ENCODE measurements at regions not wholly inside any gene's neighbourhood (a gene's known extent, or its start where the extent isn't known, plus 50 kb on each side); places are given as distances from the start of the nearest gene placed in this dataset.

DNA sequence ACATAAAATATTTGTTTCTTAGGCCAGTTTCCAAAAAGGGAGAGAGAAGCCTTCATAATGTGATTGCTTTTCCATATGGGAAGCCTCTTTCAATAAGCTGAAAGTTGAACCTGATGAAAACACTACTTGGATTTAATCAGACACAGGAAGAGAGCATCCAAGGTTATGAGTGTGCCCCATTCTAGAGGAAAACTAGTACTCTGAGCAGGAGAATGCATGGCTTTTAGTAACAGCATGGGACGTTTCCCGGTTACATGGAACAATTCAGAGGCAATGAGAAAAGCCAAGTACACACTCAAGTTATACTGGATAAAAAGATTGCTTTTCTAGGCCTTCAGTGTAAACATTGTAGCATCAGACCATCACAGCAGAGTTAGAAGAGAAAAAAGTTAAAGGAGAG is 315.8 kb downstream of the ZNF516 start:
- no peak for DNase-seq

GRCh38 chr18:76177160-76177559 is 317.9 kb downstream of the ZNF516 start:
- no peak for DNase-seq

DNA sequence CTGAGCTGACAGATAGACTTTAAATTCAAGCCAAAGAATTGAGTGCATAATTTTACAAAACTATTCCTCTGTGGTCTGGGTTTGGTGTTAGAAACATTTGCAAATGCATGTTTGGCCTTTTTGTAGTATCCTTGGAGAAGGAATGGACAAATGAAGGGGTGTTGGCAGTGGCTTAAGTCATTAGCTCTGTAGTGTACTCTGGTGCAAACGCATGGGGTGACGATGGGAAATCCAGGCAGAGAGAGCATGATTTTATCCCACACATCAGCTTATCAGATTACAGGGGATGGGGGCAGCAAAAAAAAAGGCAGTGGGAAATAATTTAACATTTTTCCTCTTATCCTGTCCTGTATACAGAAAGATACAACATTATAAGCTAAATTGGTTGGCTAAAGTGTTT is 320.6 kb downstream of the ZNF516 start:
- DNase-seq: no peak

- no peak for DNase-seq
These were observed 325.3 kb downstream of the ZNF516 start for GRCh38 chr18:76169733-76170132.

- no peak for DNase-seq
These were observed 327.0 kb downstream of the ZNF516 start for GRCh38 chr18:76167845-76168621.

DNA sequence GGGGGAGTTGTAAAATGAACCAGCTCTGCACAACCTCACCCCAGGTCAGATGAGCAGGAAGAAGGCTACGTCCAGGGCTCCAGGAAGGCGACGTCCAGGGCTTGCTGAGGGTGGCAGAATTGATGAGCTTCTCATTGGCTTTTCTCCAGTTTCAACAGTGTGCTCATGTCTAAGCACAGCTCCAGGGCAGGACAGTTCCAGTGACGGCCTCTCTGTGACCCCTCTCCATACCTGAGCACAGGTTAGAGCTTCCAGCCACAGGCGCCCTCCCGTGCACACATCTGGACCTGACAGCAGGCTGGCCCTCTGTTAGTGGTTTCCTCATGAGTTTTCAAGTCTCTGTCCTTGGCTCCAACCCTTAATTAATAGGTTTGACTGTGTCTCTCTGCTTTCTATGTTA is 327.6 kb downstream of the ZNF516 start:
- no peak for DNase-seq

DNA sequence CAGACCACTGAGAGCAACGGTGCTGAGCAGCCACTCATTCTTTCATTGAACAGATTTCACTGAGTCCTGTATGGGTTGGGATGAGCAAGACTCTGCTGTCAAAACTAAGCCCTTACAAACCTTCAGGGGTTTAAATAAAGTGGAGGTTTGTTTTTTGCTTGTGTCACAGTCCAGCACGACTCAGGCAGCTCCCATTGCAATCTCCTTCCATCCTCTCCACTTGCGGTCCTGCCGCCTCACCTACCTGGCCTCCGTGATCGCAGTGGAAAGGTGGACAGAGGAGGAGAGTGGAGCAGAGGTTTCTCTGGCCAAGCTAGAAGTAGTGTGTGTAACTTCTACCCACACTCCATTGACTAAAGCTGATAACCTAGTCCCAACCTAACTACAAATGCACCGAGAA is 332.2 kb downstream of the ZNF516 start:
- no peak for DNase-seq

DNA sequence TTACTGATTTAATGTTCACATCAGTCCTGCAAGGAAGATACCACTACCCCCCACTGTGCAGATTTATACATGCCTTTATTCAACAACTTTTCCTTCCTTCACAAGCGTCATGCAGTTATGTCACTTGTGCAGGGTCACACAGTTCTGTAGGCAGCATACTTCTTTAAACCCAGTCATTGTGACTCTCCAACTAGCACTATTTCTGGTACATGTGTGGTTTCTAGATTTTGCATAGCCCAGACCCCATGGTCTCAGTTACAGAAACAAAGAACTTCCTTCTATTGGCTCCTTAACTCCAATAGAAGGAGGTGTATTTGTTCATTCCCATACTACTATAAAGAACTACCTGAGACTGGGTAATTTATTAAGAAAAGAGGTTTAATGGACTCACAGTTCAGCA is 333.1 kb downstream of the ZNF516 start:
- DNase-seq: no peak

DNA sequence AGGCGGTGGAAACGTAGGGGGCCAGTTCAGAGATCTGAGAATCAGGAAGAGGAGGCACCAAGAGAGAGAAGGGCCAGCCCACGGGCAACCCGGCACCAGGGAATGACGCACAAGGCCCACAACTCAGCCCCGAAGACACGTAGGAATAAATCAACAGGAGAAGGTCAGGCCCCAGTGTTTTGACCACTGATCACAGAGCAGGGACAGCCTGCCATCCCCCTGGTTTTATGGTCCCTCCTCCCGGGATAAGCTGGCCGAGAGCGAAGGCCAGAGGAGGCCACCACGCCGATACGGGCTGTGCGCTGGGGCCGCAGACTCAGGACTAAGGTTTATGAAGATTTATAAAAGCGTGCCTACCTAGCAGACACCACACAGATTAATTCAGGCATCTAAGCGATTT is 341.4 kb downstream of the ZNF516 start:
- no peak for DNase-seq

DNA sequence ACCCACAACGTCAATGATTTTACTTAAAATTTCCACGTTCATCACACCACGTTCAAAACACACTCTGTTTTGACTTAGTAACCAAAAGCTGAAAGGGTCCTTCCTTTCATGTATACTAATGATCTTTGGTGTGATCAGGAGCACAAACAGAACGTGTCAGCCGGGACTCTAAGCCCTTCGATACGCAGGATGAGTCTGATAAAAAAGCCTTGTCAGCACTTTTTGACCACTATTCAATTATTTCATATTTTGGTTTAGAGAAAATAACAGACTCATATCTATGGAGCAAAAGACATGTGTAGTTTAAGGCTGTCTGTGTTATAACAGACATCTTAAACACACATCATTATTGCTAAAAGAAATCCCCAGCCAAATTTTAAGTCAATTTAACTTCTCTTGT is 345.3 kb downstream of the ZNF516 start:
- DNase-seq: no peak

DNA sequence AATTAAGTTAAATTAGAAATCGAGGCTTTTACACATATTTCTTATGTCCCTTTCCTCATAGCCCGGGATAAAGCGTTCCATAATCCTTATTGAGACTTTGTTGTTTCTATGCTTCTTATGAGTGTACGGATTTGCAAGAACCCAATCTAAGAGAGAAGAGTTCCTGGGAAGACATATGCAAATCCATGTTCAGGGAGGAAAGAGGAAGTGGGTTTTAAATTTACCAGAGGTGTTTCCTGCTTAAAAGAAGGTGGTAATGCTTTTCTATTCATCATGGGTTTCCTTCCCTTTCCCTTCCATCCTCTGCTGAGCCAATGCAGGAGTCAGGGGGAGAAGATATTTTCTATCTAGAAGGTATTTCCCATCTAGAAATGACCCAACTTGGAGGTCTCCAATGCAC is 345.8 kb downstream of the ZNF516 start:
- DNase-seq: no peak

GRCh38 chr18:76145521-76146376 is 349.3 kb downstream of the ZNF516 start:
- no peak for DNase-seq

GRCh38 chr18:76144844-76145243 is 350.2 kb downstream of the ZNF516 start:
- DNase-seq: no peak

DNA sequence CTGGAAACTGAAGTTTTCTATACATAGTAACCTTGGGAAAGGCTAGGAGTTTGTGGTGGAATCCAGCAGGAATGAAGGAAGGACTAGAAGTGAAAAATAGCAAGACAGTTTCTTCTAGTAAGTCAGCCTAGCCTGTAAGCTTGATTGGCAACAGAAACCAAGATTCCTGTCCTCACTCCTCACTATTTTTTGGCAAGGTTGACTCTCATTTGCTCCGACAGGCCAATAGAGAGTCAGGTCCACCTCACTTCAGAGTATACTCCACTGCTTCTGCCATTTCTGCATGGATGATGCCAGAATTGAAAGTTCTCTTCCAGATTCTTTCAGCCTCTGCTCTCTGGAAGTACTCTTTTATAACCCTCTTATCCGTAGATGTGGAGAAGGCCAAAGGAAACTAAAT is 352.4 kb downstream of the ZNF516 start:
- DNase-seq: no peak

GRCh38 chr18:76139844-76140243 is 355.2 kb downstream of the ZNF516 start:
- no peak for DNase-seq

GRCh38 chr18:76137216-76137615 is 357.8 kb downstream of the ZNF516 start:
- DNase-seq: no peak

DNA sequence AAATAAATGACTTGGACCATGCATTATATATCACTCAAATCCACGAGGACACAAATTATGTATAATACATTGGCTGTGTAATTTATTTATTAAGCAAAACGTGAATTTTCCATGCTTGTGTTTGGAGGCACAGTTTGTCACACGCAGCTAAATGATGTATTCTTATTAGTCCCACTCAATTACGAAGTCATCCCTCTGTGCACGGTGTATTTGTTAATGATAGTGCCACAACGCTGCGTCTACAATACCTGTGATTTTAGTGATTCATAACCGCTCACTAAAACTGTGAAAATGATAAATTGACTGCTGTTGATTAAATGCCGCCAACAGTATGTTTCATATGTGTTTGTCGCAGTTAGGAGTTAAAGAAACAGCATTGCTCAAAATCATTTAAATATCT is 358.3 kb downstream of the ZNF516 start:
- DNase-seq: no peak

GRCh38 chr18:76134628-76135027 is 360.4 kb downstream of the ZNF516 start:
- no peak for DNase-seq

DNA sequence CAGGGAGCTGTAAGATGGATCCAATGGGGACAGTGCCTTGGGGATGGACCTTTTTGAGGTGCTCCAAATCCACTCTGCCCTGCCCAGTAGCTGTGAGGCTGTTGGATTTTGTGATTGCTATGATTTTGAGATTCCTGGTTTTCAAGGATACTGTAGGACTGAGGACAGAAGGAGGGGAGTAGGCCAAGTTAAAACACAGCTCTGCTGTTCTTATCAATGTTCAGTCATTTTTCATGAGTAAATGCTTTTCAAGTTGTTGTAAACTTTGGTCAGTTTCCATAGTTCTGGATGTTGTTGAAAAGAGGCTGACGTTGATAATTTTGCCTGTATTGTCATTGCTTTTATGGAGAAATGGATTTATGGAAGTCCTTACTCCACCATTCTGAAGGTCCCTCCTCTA is 361.2 kb downstream of the ZNF516 start:
- DNase-seq: no peak

GRCh38 chr18:76131738-76132137 is 363.3 kb downstream of the ZNF516 start:
- no peak for DNase-seq

DNA sequence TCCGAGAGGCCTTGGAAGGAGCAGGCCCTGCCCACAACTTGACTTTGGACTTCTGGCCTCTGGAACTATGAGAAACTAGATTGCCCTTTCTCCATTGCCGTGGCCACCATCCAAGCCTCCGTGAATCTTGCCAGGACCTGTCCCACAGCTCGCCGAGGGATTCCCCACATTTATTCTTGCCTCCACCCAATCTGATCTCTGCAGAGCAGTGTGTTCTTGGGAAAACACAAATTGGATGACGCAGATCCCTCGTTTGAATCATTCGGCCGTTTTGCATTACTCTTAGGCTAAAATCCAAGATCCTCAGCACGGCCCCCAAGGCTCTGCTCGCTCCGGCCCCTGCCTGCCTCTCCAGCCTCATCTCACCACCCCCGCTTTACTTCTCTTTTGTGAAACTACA is 364.2 kb downstream of the ZNF516 start:
- no peak for DNase-seq

GRCh38 chr18:76126327-76126726 is 368.7 kb downstream of the ZNF516 start:
- DNase-seq: peak; percentile 62

DNA sequence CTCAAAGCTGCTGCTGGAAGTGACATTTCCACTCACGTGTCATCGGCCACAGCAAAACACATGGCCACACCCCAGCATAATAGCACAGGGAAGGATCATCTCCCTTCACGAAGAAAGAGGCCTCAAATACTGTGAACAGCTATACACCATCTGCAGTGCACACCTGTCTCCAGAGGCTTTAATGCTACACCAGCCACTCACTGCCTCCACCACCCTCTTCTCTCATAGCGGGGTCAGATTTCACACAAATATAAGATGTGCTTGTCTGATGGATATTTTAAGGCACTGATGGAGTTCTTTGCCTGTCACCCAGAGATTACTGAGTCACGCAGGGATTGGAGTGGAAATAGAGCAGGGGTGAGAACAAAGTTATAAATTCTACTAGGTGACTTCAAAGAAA is 374.0 kb downstream of the ZNF516 start:
- no peak for DNase-seq

- DNase-seq: no peak
These were observed 379.5 kb downstream of the ZNF516 start for GRCh38 chr18:76115580-76115979.
